Choroid plexus epithelial cell (primary cell): ENCODE measurements at regions not wholly inside any gene's neighbourhood (a gene's known extent, or its start where the extent isn't known, plus 50 kb on each side); places are given as distances from the start of the nearest gene placed in this dataset.

Source experiments
- DNase-seq: peaks from one replicate; pipeline ENCODE4 v3.0.0-alpha.2; 2010; ENCODE audit warnings: low read depth
- H3K4me3 ChIP-seq: 2 replicates; pipeline ENCODE4 v1.5.1; 2011; ENCODE audit warnings: low read depth, mild to moderate bottlenecking, control low read depth, low read length, moderate library complexity
- TF ChIP-seq, protein P1 (sequence below): conservative IDR thresholded peaks from 2 replicates; pipeline ENCODE4 v1.5.1; 2011; ENCODE audit warnings: low read depth, mild to moderate bottlenecking, control low read depth, inconsistent platforms, low read length, moderate library complexity

DNA sequence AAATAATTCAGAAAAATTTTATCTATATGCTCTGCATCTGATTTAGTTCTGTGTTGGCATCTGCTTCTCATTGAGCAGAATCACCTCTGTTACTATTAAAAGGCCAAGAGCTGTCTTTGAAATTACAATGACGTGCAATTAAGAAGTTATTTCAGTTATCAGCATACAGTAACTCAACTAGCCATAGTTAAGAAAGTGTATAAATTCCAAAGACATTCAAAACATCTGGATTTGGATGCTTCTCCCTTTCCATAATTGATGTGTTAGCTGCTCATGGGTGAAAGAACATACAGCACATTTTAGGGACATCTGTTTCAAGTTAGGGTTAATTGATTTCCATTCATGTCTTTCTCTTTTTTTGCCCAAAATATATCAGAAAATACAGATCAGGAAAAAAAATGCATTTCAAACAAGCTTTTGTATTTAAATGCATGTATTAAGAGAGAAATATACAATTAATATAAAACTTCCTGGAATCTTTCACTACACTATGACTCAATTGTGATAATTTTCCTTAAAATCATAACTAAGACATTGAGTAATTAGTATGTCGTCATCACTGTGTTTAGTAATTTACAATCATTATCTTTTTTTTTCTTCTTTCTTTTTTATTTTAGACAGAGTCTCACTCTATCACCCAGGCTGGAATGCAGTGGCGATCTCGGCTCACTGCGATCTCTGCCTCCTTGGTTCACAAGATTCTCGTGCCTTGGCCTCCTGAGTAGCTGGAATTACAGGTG is 82.7 kb upstream of the MBNL1 start:
- TF ChIP-seq, protein P1, sequence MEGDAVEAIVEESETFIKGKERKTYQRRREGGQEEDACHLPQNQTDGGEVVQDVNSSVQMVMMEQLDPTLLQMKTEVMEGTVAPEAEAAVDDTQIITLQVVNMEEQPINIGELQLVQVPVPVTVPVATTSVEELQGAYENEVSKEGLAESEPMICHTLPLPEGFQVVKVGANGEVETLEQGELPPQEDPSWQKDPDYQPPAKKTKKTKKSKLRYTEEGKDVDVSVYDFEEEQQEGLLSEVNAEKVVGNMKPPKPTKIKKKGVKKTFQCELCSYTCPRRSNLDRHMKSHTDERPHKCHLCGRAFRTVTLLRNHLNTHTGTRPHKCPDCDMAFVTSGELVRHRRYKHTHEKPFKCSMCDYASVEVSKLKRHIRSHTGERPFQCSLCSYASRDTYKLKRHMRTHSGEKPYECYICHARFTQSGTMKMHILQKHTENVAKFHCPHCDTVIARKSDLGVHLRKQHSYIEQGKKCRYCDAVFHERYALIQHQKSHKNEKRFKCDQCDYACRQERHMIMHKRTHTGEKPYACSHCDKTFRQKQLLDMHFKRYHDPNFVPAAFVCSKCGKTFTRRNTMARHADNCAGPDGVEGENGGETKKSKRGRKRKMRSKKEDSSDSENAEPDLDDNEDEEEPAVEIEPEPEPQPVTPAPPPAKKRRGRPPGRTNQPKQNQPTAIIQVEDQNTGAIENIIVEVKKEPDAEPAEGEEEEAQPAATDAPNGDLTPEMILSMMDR: no peak
- H3K4me3 ChIP-seq: no peak overlapping the region
- DNase-seq: no peak

DNA sequence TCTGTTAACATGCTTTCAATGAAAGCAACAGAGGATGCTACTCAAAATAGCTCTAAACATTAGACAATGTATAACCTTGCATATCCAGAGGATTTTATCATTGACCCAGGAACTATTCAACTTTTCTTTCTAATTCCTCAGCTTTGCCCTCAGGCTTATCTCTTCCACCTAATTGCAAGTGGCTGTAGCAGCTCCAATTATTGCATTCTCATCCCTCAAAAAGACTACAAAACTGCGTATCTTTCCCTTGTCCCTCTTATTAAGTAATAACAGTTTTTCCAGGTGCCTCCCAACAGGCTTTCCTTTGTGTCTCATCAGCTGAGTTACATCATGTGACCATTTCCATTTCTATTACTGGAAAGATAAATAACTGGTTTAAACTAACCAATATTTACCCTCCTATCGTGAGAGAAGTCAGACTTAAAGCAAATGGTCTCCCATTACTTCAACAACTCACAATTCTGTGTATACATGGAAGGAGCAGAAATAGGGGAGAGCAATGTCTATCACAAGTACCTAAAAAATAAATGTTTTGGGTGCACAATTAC is 78.0 kb upstream of the MBNL1 start:
- no peak overlapping the region for H3K4me3 ChIP-seq
- DNase-seq: no peak
- TF ChIP-seq, protein P1: no peak

DNA sequence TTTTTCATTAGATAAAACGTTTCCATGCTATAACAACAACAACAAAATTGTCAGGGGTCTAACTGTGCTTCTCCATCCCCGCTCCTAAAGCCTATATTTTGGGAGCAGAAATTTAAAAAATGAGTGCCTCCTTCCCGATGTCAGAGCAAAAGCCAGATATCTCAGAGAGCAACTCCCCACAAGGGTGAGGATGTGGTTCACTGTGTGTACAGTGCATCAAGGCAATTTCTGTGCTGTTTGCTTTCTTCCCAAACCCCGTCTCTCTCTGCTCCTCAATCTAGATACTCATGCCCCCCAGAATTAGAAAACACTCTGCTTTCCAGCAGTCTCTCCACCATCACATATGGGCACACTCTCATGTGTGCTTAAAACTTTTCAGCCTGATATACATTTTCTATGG is 76.7 kb upstream of the MBNL1 start:
- DNase-seq: no peak
- H3K4me3 ChIP-seq: no peak overlapping the region
- TF ChIP-seq, protein P1: no peak

DNA sequence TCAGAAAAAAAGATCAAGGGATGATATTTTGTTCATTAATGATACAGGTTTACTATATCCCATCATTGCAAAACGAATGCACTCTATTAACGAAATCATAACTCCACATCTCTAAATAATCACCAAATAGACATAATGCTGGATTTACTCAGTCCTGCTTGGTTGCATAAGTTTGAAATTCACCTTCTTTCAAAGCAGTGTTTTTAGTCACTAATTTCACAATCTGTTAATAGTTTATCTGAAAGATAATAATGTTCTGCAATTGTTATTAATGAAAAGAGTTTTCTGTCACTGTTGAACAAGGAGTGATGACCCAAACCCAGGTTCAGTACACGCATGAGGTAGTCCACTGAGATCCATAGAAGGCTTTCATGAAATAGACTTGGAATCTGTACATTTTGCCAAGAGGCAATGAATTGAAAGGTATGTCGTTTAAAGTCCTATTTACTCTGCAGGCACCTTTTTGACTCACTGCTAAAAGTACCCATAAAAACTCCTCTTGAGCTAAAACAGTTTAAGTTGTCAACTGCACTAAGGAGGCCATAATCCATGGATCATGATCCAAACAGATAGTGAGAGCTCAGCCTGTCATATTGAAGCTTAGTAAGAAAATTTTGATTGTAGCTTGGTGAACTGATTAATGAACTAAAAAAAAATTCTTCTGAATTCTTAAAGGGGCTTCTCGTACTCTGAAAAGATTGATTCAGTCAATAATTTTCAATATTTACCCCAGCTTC is 75.6 kb upstream of the MBNL1 start:
- no peak for DNase-seq
- H3K4me3 ChIP-seq: no peak overlapping the region
- TF ChIP-seq, protein P1: no peak

DNA sequence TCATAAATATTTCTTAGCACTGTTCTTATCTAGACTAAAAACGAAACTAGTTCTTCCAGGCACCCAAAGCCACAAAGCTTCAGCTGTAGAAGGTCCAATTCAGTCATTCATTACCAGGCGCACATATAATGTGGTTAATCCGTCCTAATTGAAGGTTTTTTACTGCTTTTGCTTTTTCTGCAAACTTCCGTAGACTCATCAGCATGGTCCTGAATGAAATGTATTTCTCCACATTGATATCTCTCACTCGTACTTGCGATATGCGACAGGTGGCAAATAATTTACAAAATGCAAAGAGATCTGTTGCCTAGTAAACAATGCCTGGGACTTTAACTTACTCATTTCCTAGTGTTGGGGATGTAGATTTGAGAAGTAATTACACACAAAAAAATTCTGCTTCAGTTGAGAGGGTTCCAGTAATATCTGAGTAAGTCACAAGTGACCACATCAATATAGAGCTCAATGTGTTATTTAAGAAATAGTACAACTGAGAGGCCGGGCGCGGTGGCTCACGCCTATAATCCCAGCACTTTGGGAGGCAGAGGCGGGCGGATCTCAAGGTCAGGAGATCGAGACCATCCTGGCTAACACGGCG is 75.0 kb upstream of the MBNL1 start:
- no peak for DNase-seq
- TF ChIP-seq, protein P1: no peak
- no peak overlapping the region for H3K4me3 ChIP-seq

DNA sequence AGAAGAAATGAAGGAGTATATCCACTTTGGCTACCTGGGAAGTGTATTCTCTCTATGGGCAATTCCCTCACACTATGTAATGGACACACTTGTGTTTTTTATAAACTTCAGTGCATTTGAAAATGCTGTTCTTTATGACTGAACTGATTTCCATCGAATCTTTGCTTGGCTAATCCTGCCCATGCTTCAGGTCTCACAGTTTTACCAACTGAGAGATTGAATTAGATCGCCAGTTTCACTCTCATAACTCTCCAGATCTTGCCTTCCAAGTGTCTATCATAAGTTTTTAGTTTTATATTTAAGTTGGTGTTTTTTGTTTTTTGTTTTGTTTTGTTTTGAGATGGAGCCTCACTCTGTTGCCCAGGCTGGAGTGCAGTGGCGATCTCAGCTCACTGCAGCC is 73.5 kb upstream of the MBNL1 start:
- H3K4me3 ChIP-seq: no peak overlapping the region
- TF ChIP-seq, protein P1: no peak
- DNase-seq: no peak
